Posterior cingulate gyrus (tissue), 11 donors: ENCODE measurements at regions not wholly inside any gene's neighbourhood (a gene's known extent, or its start where the extent isn't known, plus 50 kb on each side); places are given as distances from the start of the nearest gene placed in this dataset.
A peak's percentile ranks its signal among the peaks of the same experiment; 100 is the strongest.

ENCODE experiments used
- DNase-seq, 10 donors: peaks; one replicate each; pipeline versions ENCODE4 v3.0.0 to v3.0.0-alpha.2; 2020 to 2021; ENCODE audit warnings: mixed read lengths in 3 of 10
- intact Hi-C: fragments of 100-400 bp; cut with DNase I; formaldehyde crosslinking; loops from one replicate; pipeline ENCODE4 v1.15.1; 2023

- intact Hi-C loops, result no loop called here
- DNase-seq, result no peak
Measured at GRCh38 chr5:137567226-137567625, 68.1 kb upstream of the SPOCK1 start.

GRCh38 chr5:137566780-137567179 is 67.7 kb upstream of the SPOCK1 start:
- intact Hi-C loops, result no loop called here
- no peak for DNase-seq

DNA sequence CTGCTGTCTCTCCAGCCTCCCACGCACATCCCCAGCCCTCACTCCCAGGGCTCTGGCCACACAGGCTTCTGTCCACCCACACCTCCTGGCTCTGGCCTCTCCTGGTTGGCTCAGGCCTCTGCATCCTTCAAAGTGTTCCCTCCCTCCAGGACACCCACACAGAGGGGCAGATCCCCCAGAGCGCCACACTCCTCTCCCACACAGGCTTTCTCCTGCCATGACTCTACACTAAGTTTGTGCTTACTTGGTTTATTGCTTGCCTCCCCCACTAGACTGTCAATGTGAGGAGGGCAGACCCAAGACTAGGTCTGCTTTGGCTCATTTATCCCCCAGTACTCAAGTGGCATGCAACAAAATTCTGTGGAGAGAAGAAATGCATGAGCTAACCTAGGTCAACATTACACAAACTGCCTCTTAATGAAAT is 67.0 kb upstream of the SPOCK1 start:
- intact Hi-C loops, result no loop called here
- no peak for DNase-seq

DNA sequence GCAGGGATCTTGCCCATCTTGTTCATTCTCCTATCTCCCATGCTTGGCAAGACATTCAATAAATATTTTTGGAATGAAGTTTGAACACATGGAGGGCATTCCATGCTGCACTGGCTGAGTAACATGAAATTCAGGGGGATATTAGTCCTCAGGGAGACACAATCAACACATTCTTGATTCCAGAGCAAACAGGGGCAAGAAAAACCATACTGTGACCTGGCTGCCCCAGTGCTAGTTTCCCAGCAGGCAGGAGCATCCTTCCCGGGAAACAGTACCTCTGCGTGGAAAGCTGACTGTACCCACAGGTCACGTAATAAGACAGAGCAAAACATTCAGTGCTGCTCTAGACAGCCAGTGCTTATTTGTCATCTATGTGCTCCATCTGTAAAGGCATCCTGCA is 66.3 kb upstream of the SPOCK1 start:
- DNase-seq, result no peak
- intact Hi-C loops, result no loop called here

- intact Hi-C loops, result no loop called here
- peak in 1 of 10 donors; percentile 20 for DNase-seq
Measured at GRCh38 chr5:137564398-137564961, 65.4 kb upstream of the SPOCK1 start.

GRCh38 chr5:137563646-137564397 is 64.7 kb upstream of the SPOCK1 start:
- no peak for DNase-seq
- intact Hi-C loops, result no loop called here

GRCh38 chr5:137563301-137563645 is 64.1 kb upstream of the SPOCK1 start:
- intact Hi-C loops, result no loop called here
- peak in 4 of 10 donors; percentile 21 to 86 (median 27) for DNase-seq

GRCh38 chr5:137561608-137562007 is 62.5 kb upstream of the SPOCK1 start:
- DNase-seq, result no peak
- intact Hi-C loops, result no loop called here

DNA sequence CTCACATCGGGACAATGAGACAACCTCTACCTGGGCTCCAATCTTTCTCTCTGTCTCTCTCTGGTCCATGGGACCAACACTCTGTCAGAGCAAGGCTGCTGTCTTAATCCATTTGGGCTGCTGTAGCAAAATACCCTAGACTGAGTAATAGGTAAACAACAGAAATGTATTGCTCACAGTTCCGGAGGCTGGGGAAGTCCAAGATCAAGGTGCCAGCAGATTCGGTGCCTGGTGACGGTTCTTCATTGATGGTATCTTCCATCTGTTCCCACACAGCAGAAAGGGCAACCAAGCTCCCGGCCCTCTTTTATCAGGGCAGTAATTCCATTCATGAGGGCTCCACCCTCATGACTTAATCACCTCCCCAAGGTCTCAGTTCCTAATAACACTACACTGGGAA is 61.3 kb upstream of the SPOCK1 start:
- intact Hi-C loops, result no loop called here
- no peak for DNase-seq
